Effector memory CD4-positive, alpha-beta T cell (primary cell): ENCODE measurements at regions not wholly inside any gene's neighbourhood (a gene's known extent, or its start where the extent isn't known, plus 50 kb on each side); places are given as distances from the start of the nearest gene placed in this dataset.
"Not testable (repeated sequence)": the region's sequence is repeated elsewhere in the genome, so short reads cannot be mapped to it uniquely, and the experiment has no call there.

Experiments
- DNase-seq, 3 donors: peaks; one replicate each; pipeline ENCODE4 v3.0.0-alpha.2; 2020
- H3K27ac ChIP-seq: 2 replicates; pipeline ENCODE4 v1.7.0; 2013; ENCODE audit warnings: mild to moderate bottlenecking, low read length, moderate library complexity; ENCODE audit not compliant: insufficient read depth, poor library complexity, severe bottlenecking
- H3K27me3 ChIP-seq: replicated peaks from 2 replicates; pipeline ENCODE4 v1.7.0; 2013; ENCODE audit warnings: mild to moderate bottlenecking, low read length; ENCODE audit not compliant: insufficient read depth, control insufficient read depth, poor library complexity, severe bottlenecking
- H3K36me3 ChIP-seq: 2 replicates; pipeline ENCODE4 v1.7.0; 2013; ENCODE audit warnings: mild to moderate bottlenecking, low read length, moderate library complexity; ENCODE audit not compliant: control insufficient read depth, insufficient read depth
- H3K4me1 ChIP-seq: 2 replicates; pipeline ENCODE4 v1.7.0; 2013; ENCODE audit warnings: low read length, mild to moderate bottlenecking; ENCODE audit not compliant: control insufficient read depth, insufficient read depth, poor library complexity, severe bottlenecking
- H3K4me3 ChIP-seq: 2 replicates; pipeline ENCODE4 v1.7.0; 2013; ENCODE audit warnings: low read length, low read depth, mild to moderate bottlenecking; ENCODE audit not compliant: insufficient read depth, poor library complexity, severe bottlenecking
- H3K9me3 ChIP-seq: 2 replicates; pipeline ENCODE4 v1.7.0; 2013; ENCODE audit warnings: mild to moderate bottlenecking, low read length, moderate library complexity; ENCODE audit not compliant: control insufficient read depth

DNA sequence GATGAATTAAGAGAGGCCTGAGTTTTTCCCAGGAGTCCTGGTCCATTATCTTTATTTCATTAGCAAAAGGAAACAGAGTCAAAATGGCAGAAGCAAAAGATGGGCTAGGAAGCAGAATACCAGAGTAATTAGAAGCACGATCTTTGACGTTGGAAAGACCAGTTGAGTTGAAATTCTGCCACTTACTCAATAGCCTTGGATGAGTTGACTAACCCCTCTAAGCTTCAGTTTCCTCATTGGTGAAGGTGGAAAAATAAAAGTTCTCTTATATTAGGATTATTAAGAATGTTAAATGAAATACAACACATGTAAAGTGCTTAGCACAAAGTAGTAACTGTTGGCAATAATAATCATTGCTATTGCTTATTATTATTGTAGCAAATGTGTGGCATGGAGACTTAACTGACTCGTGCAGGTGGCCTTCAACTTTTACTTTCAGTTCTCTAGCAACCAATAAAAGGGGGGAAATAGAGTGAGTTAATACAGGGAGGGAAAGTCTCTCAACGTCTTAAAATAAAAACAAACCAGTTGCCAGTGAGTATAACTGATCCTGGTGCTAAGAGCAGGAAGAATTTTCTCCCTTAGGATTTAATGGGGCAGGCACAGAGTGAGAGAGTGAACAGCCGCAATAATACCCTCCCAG lies 50.8 kb upstream of the ACBD5 start:
- not testable (repeated sequence) for DNase-seq, H3K27ac ChIP-seq, H3K36me3 ChIP-seq, H3K27me3 ChIP-seq, H3K9me3 ChIP-seq, H3K4me1 ChIP-seq
- peak overlapping the region; percentile 29 for H3K4me3 ChIP-seq
